ENCODE measurements at regions not wholly inside any gene's neighbourhood (a gene's known extent, or its start where the extent isn't known, plus 50 kb on each side); places are given as distances from the start of the nearest gene placed in this dataset.
"Not testable (repeated sequence)": the region's sequence is repeated elsewhere in the genome, so short reads cannot be mapped to it uniquely, and the experiment has no call there.

DNA sequence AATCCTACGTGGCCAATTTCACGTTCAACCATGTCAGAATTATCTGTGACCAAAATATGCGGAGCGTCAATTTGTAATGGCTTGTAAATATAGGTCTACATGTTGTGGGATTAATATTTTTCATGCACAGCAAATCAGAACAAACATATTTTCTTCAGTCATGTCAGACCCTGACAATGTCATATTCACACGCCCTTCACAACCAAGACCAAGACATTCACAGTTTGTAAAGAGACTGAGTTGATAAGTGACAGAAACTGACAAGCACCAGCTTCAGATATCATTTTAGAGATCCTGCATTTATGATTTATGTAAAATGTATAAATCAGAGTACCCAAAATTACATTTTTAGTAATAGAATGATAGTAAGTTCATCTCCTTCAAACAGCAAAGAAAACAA lies 57.3 kb upstream of the NOVA1 start:
- dilution Hi-C loops (cut with MboI; ENCODE audit: extremely low pct_ligation_motif_present, low sequenced_read_pairs) = no loop called here
- Histone ChIP-seq H3K9me3 (ENCODE audit: control insufficient read depth, low read depth, low read length) (no peaks in the 10 kb centered on the region), H3K27ac (ENCODE audit: control insufficient read depth, insufficient read depth, low read length) (no peak overlapping the region), H3K9ac (ENCODE audit: control insufficient read depth, extremely low read depth, insufficient read depth, low read length) (no peak overlapping the region), H3K4me1 (ENCODE audit: control insufficient read depth, extremely low read depth, insufficient read depth, low read length) (no peaks in the 10 kb centered on the region), H3K9me1 (ENCODE audit: control insufficient read depth, extremely low read depth, insufficient read depth, low read length) (no peaks in the 10 kb centered on the region), H2AFZ (ENCODE audit: control insufficient read depth, low read length) (no peak overlapping the region), H4K20me1 (ENCODE audit: control insufficient read depth, extremely low read depth, insufficient read depth, low read length) (no peaks in the 10 kb centered on the region), H3K4me2 (ENCODE audit: control insufficient read depth, extremely low read depth, insufficient read depth, low read depth, low read length) (no peak overlapping the region), H3K36me3 (ENCODE audit: control insufficient read depth in 2 of 2, extremely low read depth in 1 of 2, insufficient read depth in 2 of 2, low read length in 2 of 2) (no peaks in the 10 kb centered on the region), H3K27me3 (ENCODE audit: control insufficient read depth, extremely low read depth, insufficient read depth, low read length) (no peaks in the 10 kb centered on the region), H3K4me3 (ENCODE audit: control insufficient read depth in 2 of 3, extremely low read depth in 1 of 3, insufficient read depth in 2 of 3, low read depth in 1 of 3, low read length in 3 of 3) (no peak overlapping the region), H3K79me2 (ENCODE audit: control insufficient read depth, insufficient read depth, low read length) (no peaks in the 10 kb centered on the region)
- TF ChIP-seq EZH2 (IDR thresholded peaks at IDR 0.05; ENCODE audit: low read length) (no peak), CTCF (optimal IDR thresholded peaks at IDR 0.05 in 1 of 3, IDR thresholded peaks at IDR 0.05 in 1 of 3, conservative IDR thresholded peaks at IDR 0.05 in 1 of 3; ENCODE audit: extremely low read depth in 1 of 3, insufficient read depth in 2 of 3, low read length in 3 of 3) (no peak)
- DNase-seq (ENCODE audit: low read depth, low spot score) = no peak
- no peak for FAIRE-seq

- no peak overlapping the region for H3K4me2 ChIP-seq (ENCODE audit: control insufficient read depth, extremely low read depth, insufficient read depth, low read depth, low read length)
- H3K27me3 ChIP-seq (ENCODE audit: control insufficient read depth, extremely low read depth, insufficient read depth, low read length) = no peaks in the 10 kb centered on the region
- no peaks in the 10 kb centered on the region for H4K20me1 ChIP-seq (ENCODE audit: control insufficient read depth, extremely low read depth, insufficient read depth, low read length)
- dilution Hi-C loops (cut with MboI; ENCODE audit: extremely low pct_ligation_motif_present, low sequenced_read_pairs) = no loop called here
- H3K79me2 ChIP-seq (ENCODE audit: control insufficient read depth, insufficient read depth, low read length) = no peaks in the 10 kb centered on the region
- H3K36me3 ChIP-seq (ENCODE audit: control insufficient read depth in 2 of 2, extremely low read depth in 1 of 2, insufficient read depth in 2 of 2, low read length in 2 of 2) = no peaks in the 10 kb centered on the region
- no peaks in the 10 kb centered on the region for H3K9me3 ChIP-seq (ENCODE audit: control insufficient read depth, low read depth, low read length)
- H3K27ac ChIP-seq (ENCODE audit: control insufficient read depth, insufficient read depth, low read length) = no peak overlapping the region
- FAIRE-seq (no peak), DNase-seq (ENCODE audit: low read depth, low spot score) (no peak)
- no peak overlapping the region for H3K9ac ChIP-seq (ENCODE audit: control insufficient read depth, extremely low read depth, insufficient read depth, low read length)
- TF ChIP-seq CTCF (optimal IDR thresholded peaks at IDR 0.05 in 1 of 3, IDR thresholded peaks at IDR 0.05 in 1 of 3, conservative IDR thresholded peaks at IDR 0.05 in 1 of 3; ENCODE audit: extremely low read depth in 1 of 3, insufficient read depth in 2 of 3, low read length in 3 of 3) (no peak), EZH2 (IDR thresholded peaks at IDR 0.05; ENCODE audit: low read length) (no peak)
- no peak overlapping the region for H2AFZ ChIP-seq (ENCODE audit: control insufficient read depth, low read length)
- no peaks in the 10 kb centered on the region for H3K9me1 ChIP-seq (ENCODE audit: control insufficient read depth, extremely low read depth, insufficient read depth, low read length)
- H3K4me3 ChIP-seq (ENCODE audit: control insufficient read depth in 2 of 3, extremely low read depth in 1 of 3, insufficient read depth in 2 of 3, low read depth in 1 of 3, low read length in 3 of 3) = no peak overlapping the region
- H3K4me1 ChIP-seq (ENCODE audit: control insufficient read depth, extremely low read depth, insufficient read depth, low read length) = no peaks in the 10 kb centered on the region
Observed at GRCh38 chr14:26663506-26663905, 65.7 kb upstream of the NOVA1 start.

- dilution Hi-C loops (cut with MboI; ENCODE audit: extremely low pct_ligation_motif_present, low sequenced_read_pairs); H3K4me1 ChIP-seq (ENCODE audit: control insufficient read depth, extremely low read depth, insufficient read depth, low read length); H3K9ac ChIP-seq (ENCODE audit: control insufficient read depth, extremely low read depth, insufficient read depth, low read length); H3K9me3 ChIP-seq (ENCODE audit: control insufficient read depth, low read depth, low read length); H4K20me1 ChIP-seq (ENCODE audit: control insufficient read depth, extremely low read depth, insufficient read depth, low read length); DNase-seq (ENCODE audit: low read depth, low spot score); H3K4me3 ChIP-seq (ENCODE audit: control insufficient read depth in 2 of 3, extremely low read depth in 1 of 3, insufficient read depth in 2 of 3, low read depth in 1 of 3, low read length in 3 of 3); H3K27ac ChIP-seq (ENCODE audit: control insufficient read depth, insufficient read depth, low read length); H2AFZ ChIP-seq (ENCODE audit: control insufficient read depth, low read length); H3K36me3 ChIP-seq (ENCODE audit: control insufficient read depth in 2 of 2, extremely low read depth in 1 of 2, insufficient read depth in 2 of 2, low read length in 2 of 2); H3K27me3 ChIP-seq (ENCODE audit: control insufficient read depth, extremely low read depth, insufficient read depth, low read length); H3K9me1 ChIP-seq (ENCODE audit: control insufficient read depth, extremely low read depth, insufficient read depth, low read length); FAIRE-seq; H3K4me2 ChIP-seq (ENCODE audit: control insufficient read depth, extremely low read depth, insufficient read depth, low read depth, low read length); H3K79me2 ChIP-seq (ENCODE audit: control insufficient read depth, insufficient read depth, low read length): not testable (repeated sequence)
Observed at GRCh38 chr14:26678732-26679420, 81.0 kb upstream of the NOVA1 start.

All from keratinocyte (primary cell).